Tibial artery (tissue), 4 donors: ENCODE measurements at regions not wholly inside any gene's neighbourhood (a gene's known extent, or its start where the extent isn't known, plus 50 kb on each side); places are given as distances from the start of the nearest gene placed in this dataset.
A peak's percentile ranks its signal among the peaks of the same experiment; 100 is the strongest.

ENCODE experiments used
- DNase-seq, 2 donors: peaks; one replicate each; pipeline ENCODE4 v3.0.0-alpha.2; 2019
- H3K27ac ChIP-seq, 2 donors: fragments of 200-600 bp; sonication (generic) in 1 of 2; 1 replicate in 1 of 2; 2 replicates in 1 of 2; pipeline ENCODE4 v1.5.1; 2018 to 2019; ENCODE audit warnings: mild to moderate bottlenecking in 1 of 2
- H3K27me3 ChIP-seq, 2 donors: fragments of 200-600 bp; sonication (generic) in 1 of 2; one replicate each; pipeline versions ENCODE4 v1.5.1 to v1.6.0; 2016 to 2019
- H3K36me3 ChIP-seq, 3 donors: fragments of 200-600 bp; sonication (generic) in 2 of 3; one replicate each; pipeline ENCODE4 v1.5.1; 2016 to 2019; ENCODE audit warnings: mild to moderate bottlenecking in 2 of 3
- H3K4me1 ChIP-seq, 4 donors: fragments of 200-600 bp; sonication (generic) in 2 of 4; 1 replicate in 3 of 4; 2 replicates in 1 of 4; pipeline ENCODE4 v1.5.1; 2016 to 2019
- H3K4me3 ChIP-seq, 2 donors: fragments of 200-600 bp; sonication (generic) in 1 of 2; 1 replicate in 1 of 2; 2 replicates in 1 of 2; pipeline ENCODE4 v1.5.1; 2018 to 2019; ENCODE audit warnings: mild to moderate bottlenecking in 2 of 2
- H3K9me3 ChIP-seq, 3 donors: fragments of 200-600 bp; sonication (generic) in 1 of 3; one replicate each; pipeline ENCODE4 v1.5.1; 2016 to 2019
- CTCF ChIP-seq, 2 experiments: fragments of 200-600 bp in 1 of 2; fragments of 450-650 bp in 1 of 2; IDR thresholded peaks; one replicate each; pipeline ENCODE4 v1.5.1; 2017 to 2019; ENCODE audit warnings: antibody characterized with exemption in 2 of 2, mild to moderate bottlenecking in 1 of 2, moderate library complexity in 1 of 2
- intact Hi-C: fragments of 100-400 bp; cut with DNase I; formaldehyde crosslinking; loops from one replicate; pipeline ENCODE4 v1.15.0; 2023; ENCODE audit warnings: low total_unique reads

- Histone ChIP-seq H3K9me3 (peaks cover 0 to 14% (median 5%) of the 10 kb centered on the region in 3 donors), H3K27ac (no peak overlapping the region), H3K4me3 (no peak overlapping the region), H3K4me1 (no peaks in the 10 kb centered on the region), H3K36me3 (no peaks in the 10 kb centered on the region), H3K27me3 (no peaks in the 10 kb centered on the region)
- intact Hi-C loops = no loop called here
- DNase-seq = no peak
- no peak for TF ChIP-seq CTCF (IDR thresholded peaks at IDR 0.05)
Observed at GRCh38 chr11:134768463-134768862, 356.4 kb upstream of the B3GAT1 start.

- Histone ChIP-seq H3K9me3 (peaks cover 0 to 14% (median 5%) of the 10 kb centered on the region in 3 donors), H3K27ac (no peak overlapping the region), H3K27me3 (no peaks in the 10 kb centered on the region), H3K36me3 (no peaks in the 10 kb centered on the region), H3K4me3 (no peak overlapping the region), H3K4me1 (no peaks in the 10 kb centered on the region)
- no peak for TF ChIP-seq CTCF (IDR thresholded peaks at IDR 0.05)
- DNase-seq = no peak
- intact Hi-C loops = no loop called here
Observed at GRCh38 chr11:134765565-134765964, 353.5 kb upstream of the B3GAT1 start.

GRCh38 chr11:134764966-134765365 is 352.9 kb upstream of the B3GAT1 start:
- H3K27me3 ChIP-seq = no peaks in the 10 kb centered on the region
- no peak for TF ChIP-seq CTCF (IDR thresholded peaks at IDR 0.05)
- no peaks in the 10 kb centered on the region for H3K4me1 ChIP-seq
- intact Hi-C loops = no loop called here
- H3K36me3 ChIP-seq = no peaks in the 10 kb centered on the region
- H3K9me3 ChIP-seq = peaks cover 0 to 14% (median 5%) of the 10 kb centered on the region in 3 donors
- no peak for DNase-seq
- no peak overlapping the region for H3K4me3 ChIP-seq
- H3K27ac ChIP-seq = no peak overlapping the region

- intact Hi-C loops = no loop called here
- no peaks in the 10 kb centered on the region for H3K4me1 ChIP-seq
- DNase-seq = no peak
- TF ChIP-seq CTCF (IDR thresholded peaks at IDR 0.05) = no peak
- H3K27me3 ChIP-seq = no peaks in the 10 kb centered on the region
- H3K36me3 ChIP-seq = no peaks in the 10 kb centered on the region
- no peak overlapping the region for H3K4me3 ChIP-seq
- H3K9me3 ChIP-seq = peaks cover 0 to 13% (median 5%) of the 10 kb centered on the region in 3 donors
- H3K27ac ChIP-seq = no peak overlapping the region
Observed at GRCh38 chr11:134764367-134764766, 352.3 kb upstream of the B3GAT1 start.

GRCh38 chr11:134763030-134763388 is 351.0 kb upstream of the B3GAT1 start:
- H3K27ac ChIP-seq = no peak overlapping the region
- peaks cover 0 to 5% (median 4%) of the 10 kb centered on the region in 3 donors for H3K9me3 ChIP-seq
- H3K36me3 ChIP-seq = no peaks in the 10 kb centered on the region
- intact Hi-C loops = no loop called here
- peak overlapping the region in 1 of 2 donors; percentile 37 for H3K4me3 ChIP-seq
- DNase-seq = no peak
- H3K27me3 ChIP-seq = no peaks in the 10 kb centered on the region
- no peak for TF ChIP-seq CTCF (IDR thresholded peaks at IDR 0.05)
- no peaks in the 10 kb centered on the region for H3K4me1 ChIP-seq
